Stimulated activated naive CD4-positive, alpha-beta T cell treated with Interleukin-2 at 50 U/mL for 16 hours (primary cell): ENCODE measurements at regions not wholly inside any gene's neighbourhood (a gene's known extent, or its start where the extent isn't known, plus 50 kb on each side); places are given as distances from the start of the nearest gene placed in this dataset.
"Not testable (repeated sequence)": the region's sequence is repeated elsewhere in the genome, so short reads cannot be mapped to it uniquely, and the experiment has no call there.

Source experiments
- DNase-seq: peaks from one replicate; lab custom pipeline; 2025; lab: John Stamatoyannopoulos, UW

DNA sequence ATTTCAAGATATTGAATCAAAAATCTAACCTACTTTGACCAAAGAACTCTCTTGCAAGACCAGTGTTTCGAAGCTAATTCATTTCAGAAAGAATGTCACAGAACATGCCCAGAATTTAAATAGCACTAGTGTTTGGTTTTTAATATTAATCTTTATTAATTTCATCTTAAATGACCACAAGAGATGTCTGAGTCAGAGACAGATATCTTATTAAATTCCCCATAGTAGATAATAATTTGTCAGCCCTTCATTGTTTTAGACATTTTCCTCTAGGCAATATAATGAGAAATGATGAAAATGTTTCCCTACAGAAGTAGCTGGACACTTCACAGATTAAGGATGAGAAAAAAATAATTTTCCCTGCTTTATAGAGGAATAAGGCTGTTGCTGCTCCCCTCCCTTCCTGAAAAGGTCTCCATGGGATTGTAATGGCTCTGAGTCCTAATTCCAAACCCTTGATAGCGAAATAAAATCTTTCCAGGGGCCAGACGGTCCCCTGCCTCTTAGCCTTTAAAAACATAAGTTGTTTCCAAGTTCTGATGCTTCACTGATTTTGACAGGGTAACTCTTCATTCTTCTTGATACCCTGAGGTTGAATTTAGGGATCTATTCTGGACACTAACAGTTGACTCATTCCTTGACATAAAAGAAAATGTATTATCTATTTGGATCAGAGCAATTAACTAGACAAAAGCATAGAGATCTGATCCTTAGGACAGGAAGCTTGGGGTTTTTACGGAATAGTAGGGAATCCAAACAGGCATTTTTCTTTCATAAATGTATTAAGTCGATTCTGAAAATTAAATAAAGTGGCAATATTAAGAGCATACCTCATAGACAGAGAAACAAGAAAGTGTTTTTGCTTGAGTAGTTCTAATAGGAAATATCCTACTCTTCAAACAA is 820.8 kb downstream of the BRINP3 start:
- DNase-seq: no peak

DNA sequence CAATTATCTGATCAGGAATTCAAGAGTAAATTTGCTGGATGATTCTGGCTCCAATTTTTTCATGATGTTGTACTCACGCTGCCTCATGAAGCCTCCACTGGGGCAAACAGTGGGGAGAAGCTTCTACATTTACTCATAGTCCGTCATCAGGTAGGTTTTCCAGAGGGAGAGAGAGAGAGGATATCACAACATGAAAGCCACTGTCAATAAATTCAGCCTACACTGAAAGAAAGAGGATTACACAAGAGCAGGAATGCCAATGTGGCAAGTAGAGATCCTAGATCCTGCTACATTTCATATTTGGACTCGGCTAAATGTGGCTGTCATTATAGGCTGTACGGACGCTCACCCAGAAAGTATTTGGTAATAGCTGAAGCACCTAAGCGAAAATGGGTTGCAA is 819.9 kb downstream of the BRINP3 start:
- DNase-seq: no peak

DNA sequence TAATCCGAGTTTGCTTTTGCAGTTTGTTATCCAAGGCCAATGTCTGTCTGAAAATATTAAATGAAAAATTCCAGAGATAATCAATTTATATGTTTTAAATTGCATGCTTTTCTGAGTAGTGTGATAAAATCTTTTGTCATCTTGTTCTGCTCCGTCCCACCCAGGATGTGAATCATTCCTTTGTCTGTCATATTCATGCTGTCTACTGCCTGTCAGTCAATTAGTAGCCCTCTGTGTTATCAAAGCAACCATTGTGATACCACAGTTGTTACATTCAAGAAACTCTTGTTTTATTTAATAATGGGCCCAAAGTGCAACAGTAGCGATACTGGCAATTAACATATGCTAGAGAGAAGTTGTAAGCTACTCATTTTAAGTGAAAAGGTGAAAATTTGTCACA is 819.3 kb downstream of the BRINP3 start:
- no peak for DNase-seq

DNA sequence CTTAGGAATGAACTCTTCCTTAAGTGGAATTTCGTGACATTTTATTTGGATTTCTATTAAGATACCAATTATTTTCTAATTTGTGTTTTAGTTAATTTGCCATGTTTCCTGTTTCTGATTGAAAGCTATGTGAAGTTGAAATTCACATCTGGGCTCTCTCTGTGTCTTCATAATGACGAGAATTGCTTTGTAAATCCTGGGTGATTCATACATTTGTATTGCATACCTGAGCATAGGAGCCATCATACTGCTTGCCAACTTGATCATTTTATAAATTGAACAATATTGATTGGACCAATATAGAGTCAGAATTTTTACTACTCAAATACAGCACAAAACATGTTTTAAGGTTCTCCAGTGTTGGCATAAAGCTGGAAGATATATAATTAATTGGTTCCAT is 817.9 kb downstream of the BRINP3 start:
- no peak for DNase-seq

DNA sequence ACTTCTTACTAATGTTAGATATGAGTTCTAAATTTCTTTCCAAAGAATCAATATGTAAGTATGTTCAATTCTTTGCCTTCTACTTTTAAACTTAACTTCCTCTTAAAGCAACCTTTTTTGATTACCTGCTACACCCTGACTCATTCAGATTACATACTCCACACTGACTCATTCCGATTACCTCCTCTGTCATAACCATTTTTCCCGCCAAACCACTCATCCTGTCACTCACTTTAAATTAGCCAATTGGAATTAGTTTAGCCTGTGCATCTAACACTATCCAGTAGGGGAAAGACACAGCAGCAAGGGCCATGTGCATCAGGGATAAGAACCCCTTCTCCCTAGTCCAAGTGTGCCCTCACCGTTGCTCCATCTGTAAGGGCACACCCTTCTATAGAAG is 815.5 kb downstream of the BRINP3 start:
- no peak for DNase-seq

DNA sequence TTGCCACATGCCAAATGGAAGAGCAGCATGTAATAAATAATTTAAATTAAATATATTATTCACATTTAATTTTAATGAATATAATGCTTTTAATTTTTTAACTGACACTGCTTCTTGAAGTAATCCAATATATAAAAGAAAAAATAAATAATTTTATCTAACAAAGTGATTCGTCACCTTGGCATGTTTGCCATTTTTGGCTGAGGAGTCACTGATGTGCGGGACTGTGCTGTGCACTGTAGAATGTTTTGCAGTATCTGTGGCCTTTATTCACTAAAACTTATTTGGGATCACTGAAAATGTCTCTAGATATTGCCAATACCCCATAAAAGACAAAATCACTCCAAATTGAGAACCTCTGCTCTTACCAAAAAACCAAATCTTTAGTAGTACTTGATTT is 807.8 kb downstream of the BRINP3 start:
- no peak for DNase-seq

DNA sequence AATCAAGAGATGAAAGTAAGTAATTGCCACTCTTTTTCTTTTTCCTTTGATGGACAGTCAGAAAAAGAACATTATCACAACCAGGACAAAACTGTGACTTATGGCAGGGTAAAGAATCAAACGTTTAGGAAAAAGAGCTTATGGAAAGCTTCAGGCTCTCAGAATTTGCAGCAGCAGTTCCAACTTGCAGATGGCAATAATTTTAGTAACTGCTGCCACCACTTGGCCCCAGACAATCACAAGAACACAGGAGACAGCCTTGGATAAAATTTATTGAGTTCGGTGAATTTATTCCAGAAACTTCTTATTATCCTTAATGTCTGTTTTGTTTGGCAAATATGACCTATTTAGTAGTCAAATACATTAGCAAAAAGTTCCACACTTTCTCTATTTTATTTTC is 804.4 kb downstream of the BRINP3 start:
- no peak for DNase-seq

DNA sequence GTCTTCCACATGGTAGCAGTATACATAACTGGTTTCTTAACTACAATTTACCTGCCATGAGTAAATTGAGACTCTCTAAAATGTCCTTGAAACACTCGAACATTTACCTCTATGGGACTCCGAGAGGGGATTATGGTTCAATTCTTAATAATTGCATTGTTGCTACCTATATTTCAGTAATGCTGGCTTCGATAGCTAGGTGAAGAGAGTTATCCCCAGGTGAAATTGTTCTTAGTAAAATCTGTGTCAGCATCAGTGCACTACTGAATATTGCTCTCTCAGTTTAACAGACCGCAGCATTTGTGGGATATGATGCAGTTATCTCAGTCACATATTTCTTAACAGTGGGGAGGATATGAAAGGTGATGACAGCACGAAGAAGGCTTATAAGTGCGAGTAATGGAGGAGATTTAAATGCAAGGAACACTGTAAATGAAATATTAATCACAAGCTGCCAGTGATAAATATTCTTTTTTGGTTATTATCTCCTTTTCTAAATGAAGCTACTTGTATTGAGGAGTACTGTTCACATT is 801.9 kb downstream of the BRINP3 start:
- no peak for DNase-seq

DNA sequence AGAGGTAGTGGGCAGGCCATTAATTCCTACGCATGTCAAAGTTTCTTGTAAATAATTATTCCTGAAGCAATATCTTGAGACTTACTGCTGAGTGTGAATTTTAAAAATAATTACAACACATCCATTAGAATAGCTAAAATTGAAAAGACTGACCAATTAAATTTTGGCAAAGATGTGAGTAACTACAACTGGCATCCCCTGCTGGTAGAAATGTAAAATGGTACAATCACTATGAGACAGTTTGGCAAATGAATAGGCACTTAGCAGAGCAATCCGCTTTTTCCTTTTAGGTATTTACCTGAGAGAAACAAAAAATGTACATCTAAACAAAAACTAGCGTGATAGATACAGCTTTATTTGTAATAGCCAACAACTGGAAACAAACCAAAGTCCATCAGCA is 798.9 kb downstream of the BRINP3 start:
- no peak for DNase-seq

DNA sequence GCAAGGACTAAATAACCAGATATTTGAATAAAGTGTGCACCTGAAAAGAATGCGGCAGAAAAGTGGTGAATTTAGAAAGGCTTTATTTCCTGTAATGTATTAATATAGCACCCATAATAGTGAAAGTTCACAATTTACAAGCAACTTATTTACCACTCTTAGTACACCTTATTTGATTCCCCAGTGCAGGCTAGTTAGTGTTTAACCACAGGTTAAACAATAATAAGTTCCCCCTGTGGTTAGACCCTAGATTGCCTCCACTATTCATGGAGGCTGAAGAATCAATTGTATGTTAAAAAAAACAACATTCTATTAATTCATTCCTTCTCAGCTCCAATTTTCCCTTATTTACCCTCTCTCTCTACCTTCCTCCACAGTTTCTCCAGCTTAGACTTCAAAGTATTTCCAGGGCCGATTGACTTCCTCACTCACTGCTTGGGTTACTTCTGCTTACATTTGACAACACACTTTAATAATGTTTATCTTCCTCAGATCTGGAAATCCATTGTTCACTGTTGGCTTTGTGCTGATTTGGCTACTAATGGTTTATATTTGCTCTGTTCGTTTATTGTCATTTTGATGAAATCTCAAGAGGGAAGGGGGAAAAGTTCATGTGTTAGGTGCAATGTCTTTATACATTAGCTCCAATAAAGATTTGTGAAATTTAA is 796.3 kb downstream of the BRINP3 start:
- no peak for DNase-seq

DNA sequence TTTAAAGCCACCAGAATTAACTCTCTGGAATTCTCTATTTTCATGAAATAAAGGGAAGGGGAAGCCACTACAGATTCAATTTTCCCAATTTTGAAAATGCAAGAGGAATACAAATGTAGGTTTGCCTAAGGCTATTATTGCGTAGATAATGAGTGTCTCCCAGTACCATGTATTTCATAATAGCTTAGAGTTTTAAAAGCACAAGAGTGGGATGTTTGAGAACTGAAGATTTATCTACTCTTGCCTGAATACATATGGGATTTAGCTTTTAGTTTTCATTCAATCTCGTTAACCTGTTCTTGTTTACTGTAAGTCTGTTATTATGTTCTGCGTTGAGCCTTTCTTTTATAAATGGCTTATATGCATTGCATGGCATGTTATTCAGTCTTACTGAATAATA is 795.1 kb downstream of the BRINP3 start:
- no peak for DNase-seq

DNA sequence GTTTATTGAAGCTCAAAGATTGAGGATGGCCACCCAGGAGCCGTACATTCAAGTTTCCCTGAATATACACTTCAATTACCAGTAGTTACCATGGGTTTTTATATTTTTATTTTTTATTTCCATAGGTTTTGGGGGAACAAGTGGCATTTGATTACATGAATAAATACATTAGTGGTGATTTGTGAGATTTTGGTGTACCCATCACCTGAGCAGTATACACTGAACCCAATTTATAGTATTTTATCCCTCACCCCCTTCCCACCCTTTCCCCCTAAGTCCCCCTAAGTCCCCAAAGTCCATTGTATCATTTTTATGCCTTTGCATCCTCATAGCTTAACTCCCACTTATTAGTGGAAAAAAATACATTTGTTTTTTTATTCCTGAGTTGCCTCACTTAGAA is 791.4 kb downstream of the BRINP3 start:
- no peak for DNase-seq

DNA sequence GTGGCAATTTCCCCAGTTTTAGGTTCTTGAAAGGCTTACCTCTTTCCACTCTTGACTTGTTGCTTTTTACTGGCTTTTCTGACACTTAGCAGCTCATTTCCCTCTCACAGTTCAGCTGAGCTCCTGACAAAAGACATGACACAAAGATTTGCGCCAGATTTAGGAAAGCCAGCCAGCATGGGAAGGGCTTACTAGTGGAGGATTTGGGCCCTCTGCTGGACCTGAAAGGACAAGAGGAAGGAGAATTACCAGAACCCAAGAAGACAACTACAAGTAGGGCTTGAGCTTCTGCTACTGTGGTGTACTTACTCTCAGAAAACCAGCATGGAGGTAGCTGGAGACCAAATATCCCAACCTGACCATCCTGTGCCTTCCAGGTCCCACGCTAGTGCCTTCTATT is 784.5 kb downstream of the BRINP3 start:
- no peak for DNase-seq

DNA sequence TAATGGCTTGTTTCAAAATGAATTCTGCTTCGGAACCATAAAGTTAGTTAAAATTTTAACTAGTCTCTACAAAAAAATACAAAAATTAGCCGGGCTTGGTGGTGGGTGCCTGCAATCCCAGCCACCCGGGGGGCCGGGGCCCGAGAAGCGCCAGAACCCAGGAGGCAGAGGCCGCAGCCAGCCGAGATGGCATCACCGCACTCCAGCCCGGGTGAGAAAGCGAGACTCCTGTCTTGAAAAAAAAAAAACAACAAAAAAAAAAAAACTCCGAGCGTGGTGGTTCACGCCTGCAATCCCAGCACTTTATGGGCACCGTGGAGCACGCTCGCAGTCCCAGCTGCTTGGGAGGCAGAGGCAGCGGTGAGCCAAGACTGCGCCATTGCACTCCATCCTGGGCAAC is 781.4 kb downstream of the BRINP3 start:
- DNase-seq: no peak

DNA sequence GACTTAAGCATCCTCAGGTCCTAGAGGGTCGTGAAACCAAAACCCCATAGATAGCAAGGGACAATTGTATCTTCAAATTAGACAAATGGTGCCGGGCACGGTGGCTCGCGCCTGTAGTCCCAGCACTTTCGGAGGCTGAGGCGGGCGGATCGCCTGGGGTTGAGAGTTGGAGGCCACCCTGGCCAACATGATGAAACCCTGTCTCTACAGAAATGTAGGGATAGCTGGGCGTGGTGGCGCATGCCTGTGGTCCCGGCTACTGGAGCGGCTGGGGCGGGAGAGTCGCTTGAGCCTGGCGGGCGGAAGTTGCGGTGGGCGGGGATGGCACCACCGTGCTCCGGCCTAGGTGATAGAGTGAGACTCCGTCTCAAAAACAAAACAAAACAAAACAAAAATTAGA is 780.6 kb downstream of the BRINP3 start:
- DNase-seq: no peak

DNA sequence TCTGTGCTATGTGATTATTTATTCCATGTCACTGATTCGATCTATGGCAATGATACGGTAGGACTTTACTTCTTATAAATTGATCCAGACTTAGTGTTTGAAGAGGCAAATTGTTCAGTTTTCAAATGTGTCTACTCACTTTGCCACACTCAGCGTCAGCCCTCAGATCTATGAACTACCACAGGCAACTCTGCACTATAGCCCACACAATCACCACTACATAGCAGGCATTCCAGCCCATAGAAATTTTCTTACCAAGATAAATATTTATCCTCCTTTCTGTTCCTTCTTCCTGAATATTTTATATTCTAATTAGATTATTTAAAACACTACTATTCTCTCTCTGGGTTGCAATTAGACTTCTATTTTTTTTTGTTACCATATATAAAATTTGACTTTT is 776.1 kb downstream of the BRINP3 start:
- no peak for DNase-seq

DNA sequence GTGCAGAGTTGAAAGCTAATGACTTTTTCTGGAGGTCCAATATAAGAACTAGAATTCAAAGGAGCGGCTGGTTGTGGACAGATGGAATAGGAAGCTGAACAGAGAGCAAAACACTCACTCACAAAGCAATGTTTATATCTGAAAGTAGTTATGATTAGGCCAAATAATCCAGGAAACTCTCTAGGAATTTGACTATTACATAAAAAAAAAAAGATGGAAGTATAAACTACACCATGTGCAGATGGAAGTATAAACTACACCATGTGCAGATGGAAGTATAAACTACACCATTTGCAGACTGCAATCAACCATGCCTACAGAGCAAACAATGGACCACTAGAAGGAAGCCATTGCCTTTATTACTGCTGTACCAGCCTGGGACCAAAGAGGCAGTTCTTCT is 771.1 kb downstream of the BRINP3 start:
- DNase-seq: no peak

DNA sequence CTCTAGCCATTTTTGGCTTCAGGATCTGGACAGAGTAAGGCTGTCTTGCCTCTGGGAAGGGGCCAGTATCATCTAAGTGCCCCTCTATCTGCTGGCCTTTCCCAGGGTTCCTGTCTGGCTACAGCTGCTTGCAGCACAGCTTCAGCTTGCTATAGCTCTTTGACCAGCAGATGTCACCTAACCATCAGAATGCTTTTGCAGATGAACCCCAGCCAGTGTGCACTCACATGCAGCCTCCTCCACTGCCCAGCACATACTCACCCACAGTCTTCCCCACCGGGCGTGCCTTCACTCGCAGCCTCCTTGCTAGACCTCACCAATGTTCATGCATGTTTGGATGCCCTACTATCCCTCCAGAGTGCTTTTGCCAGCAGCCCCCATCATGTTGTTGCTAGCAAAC is 769.0 kb downstream of the BRINP3 start:
- DNase-seq: no peak

DNA sequence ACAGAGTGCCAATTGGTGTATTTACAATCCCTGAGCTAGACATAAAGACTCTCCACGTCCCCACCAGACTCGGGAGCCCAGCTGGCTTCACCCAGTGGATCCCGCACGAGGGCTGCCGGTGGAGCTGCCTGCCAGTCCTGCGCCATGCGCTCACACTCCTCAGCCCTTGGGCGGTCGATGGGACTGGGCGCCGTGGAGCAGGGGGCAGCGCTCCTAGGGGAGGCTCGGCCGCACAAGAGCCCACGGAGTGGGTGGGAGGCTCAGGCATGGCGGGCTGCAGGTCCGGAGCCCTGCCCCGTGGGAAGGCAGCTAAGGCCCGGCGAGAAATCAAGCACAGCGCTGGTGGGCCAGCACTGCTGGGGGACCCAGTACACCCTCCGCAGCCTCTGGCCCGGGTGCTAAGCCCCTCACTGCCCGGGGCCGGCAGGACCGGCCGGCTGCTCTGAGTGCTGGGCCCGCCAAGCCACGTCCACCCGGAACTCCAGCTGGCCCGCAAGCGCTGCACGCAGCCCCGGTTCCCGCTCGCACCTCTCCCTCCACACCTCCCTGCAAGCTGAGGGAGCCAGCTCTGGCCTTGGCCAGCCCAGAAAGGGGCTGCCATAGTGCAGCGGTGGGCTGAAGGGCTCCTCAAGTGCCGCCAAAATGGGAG is 759.4 kb downstream of the BRINP3 start:
- DNase-seq: not testable (repeated sequence)

DNA sequence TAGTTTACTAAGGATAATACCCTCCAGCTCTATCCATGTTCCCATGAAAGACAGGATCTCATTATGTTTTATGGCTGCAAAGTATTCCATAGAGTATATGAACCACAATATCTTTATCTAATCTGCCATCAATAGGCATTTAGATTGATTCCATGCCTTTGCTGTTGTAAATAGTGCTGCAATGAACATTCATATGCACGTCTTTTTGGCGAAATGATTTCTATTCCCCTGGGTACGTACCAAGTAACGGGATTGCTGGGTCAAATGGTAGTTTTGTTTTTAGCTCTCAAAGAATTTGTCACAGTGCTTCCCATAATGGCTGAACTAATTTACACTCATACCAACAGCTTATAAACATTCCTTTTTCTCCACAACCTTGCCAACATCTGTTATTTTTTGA is 750.9 kb downstream of the BRINP3 start:
- DNase-seq: no peak

DNA sequence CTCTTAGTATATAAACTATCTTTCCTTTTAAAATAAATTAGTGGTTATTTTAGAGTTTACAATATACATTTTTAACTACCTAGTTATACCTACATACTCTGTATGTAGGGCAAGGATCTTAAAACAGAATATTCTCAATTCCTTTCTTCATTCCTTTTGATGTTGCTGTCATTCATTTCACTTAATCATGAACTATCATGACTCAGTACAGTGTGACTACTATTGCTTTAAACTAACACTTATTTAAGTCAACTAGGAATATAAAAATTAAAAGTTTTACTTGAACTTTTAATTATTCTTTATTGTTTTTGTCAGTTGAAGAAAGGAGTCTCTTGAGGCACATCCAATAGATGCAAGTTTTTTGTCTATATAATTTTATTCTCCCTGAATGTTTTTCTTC is 726.4 kb downstream of the BRINP3 start:
- DNase-seq: no peak

DNA sequence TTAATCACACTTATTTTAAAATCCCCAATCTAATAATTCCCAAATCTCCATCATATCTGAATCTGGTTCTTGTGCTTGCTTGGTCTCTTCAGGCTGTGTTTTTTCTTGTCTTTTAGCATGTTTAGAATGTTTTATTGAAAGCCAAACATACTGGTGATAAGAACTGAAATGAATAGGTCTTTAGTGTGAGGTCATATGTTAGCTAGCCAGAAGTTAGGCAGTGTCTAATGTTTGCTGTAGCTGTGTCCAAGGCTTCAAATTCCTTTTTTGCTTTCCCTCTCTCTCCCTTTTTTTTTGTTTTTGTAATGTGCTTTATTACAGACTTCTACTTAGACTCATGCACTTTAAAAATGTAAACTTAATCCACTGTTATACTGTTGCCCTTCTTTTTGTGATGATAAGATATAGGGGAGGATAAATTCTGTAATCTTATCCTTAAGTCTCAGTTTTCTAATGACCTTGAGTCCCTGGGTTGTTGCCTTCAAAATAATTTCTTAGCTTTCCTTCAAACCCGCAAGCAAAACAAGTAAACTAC is 725.1 kb downstream of the BRINP3 start:
- no peak for DNase-seq

DNA sequence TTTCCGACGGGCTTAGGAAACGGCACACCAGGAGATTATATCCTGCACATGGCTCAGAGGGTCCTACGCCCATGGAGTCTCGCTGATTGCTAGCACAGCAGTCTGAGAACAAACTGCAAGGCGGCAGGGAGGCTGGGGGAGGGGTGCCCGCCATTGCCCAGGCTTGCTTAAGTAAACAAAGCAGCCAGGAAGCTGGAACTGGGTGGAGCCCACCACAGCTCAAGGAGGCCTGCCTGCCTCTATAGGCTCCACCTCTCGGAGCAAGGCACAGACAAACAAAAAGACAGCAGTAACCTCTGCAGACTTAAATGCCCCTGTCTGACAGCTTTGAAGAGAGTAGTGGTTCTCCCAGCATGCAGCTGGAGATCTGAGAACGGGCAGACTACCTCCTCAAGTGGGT is 722.6 kb downstream of the BRINP3 start:
- DNase-seq: not testable (repeated sequence)
